Thyroid gland (tissue), 4 donors: ENCODE measurements at regions not wholly inside any gene's neighbourhood (a gene's known extent, or its start where the extent isn't known, plus 50 kb on each side); places are given as distances from the start of the nearest gene placed in this dataset.

Experiments
- DNase-seq, 2 donors: peaks; one replicate each; pipeline ENCODE4 v3.0.0-alpha.2; 2019
- H3K27ac ChIP-seq, 3 donors: fragments of 200-600 bp; sonication (generic); 1 replicate in 2 of 3; 2 replicates in 1 of 3; pipeline ENCODE4 v1.5.1; 2016 to 2019; ENCODE audit warnings: mild to moderate bottlenecking in 1 of 3, moderate library complexity in 1 of 3
- H3K27me3 ChIP-seq: fragments of 200-600 bp; sonication (generic); one replicate; pipeline ENCODE4 v1.5.1; 2019
- H3K36me3 ChIP-seq, 2 donors: fragments of 200-600 bp; sonication (generic); one replicate each; pipeline ENCODE4 v1.5.1; 2016 to 2019
- H3K4me1 ChIP-seq, 2 donors: fragments of 200-600 bp; sonication (generic); one replicate each; pipeline ENCODE4 v1.5.1; 2017 to 2019
- H3K4me3 ChIP-seq, 3 donors: fragments of 200-600 bp; sonication (generic); replicated peaks in 1 of 3; 1 replicate in 2 of 3; 2 replicates in 1 of 3; pipeline ENCODE4 v1.5.1; 2016; ENCODE audit warnings: mild to moderate bottlenecking in 1 of 3
- H3K9me3 ChIP-seq: fragments of 200-600 bp; sonication (generic); one replicate; pipeline ENCODE4 v1.5.1; 2017
- POLR2A ChIP-seq, 2 donors: fragments of 450-650 bp; IDR thresholded peaks; one replicate each; pipeline ENCODE4 v1.6.1; 2017; ENCODE audit warnings: antibody characterized with exemption in 2 of 2, mild to moderate bottlenecking in 2 of 2, moderate library complexity in 1 of 2
- WGBS, 2 donors: methylation state at CpG; one replicate each; pipeline ENCODE4 v1.1.5; 2017; 5-methylcytosine and 5-hydroxymethylcytosine counted together
- intact Hi-C: fragments of 100-400 bp; cut with DNase I; formaldehyde crosslinking; loops from one replicate; pipeline ENCODE4 v1.15.1; 2023
- TF ChIP-seq, protein P1 (sequence below), 6 experiments: fragments of 200-600 bp in 3 of 6; fragments of 450-650 bp in 3 of 6; sonication (generic) in 3 of 6; IDR thresholded peaks; one replicate each; pipeline ENCODE4 v1.5.1; 2016 to 2019; ENCODE audit warnings: antibody characterized with exemption in 6 of 6, mild to moderate bottlenecking in 2 of 6, inconsistent platforms in 1 of 6, moderate library complexity in 1 of 6

DNA sequence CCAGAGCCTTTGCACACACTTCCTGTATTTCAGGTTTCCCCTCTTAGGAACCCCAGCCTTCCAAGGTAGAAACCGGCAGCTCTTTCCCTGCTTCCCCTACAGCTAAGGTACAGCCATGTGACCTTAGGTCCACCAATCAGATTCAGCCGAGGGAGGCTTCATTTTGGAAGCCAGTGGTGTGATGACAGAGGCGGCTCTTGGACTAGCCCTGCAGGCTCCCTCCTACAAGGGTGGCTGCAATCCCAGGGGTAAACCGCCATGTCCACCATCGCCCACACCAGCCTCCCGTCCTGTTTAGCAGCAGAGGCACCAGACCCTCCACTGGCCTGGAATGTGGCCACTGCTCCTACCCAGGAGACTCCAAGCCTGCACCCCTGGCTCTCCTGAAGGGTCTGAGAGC lies 65.6 kb downstream of the SERPINA3 start:
- no peak overlapping the region for H3K27ac ChIP-seq
- H3K36me3 ChIP-seq: no peaks in the 10 kb centered on the region
- WGBS, 2 donors: 78 to 87% methylated on average over 6 of the region's 6 CpGs
- H3K9me3 ChIP-seq: no peaks in the 10 kb centered on the region
- TF ChIP-seq POLR2A (IDR thresholded peaks at IDR 0.05): no peak
- TF ChIP-seq, protein P1, sequence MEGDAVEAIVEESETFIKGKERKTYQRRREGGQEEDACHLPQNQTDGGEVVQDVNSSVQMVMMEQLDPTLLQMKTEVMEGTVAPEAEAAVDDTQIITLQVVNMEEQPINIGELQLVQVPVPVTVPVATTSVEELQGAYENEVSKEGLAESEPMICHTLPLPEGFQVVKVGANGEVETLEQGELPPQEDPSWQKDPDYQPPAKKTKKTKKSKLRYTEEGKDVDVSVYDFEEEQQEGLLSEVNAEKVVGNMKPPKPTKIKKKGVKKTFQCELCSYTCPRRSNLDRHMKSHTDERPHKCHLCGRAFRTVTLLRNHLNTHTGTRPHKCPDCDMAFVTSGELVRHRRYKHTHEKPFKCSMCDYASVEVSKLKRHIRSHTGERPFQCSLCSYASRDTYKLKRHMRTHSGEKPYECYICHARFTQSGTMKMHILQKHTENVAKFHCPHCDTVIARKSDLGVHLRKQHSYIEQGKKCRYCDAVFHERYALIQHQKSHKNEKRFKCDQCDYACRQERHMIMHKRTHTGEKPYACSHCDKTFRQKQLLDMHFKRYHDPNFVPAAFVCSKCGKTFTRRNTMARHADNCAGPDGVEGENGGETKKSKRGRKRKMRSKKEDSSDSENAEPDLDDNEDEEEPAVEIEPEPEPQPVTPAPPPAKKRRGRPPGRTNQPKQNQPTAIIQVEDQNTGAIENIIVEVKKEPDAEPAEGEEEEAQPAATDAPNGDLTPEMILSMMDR (IDR thresholded peaks at IDR 0.05): no peak
- intact Hi-C loops: no loop called here
- no peak overlapping the region for H3K4me3 ChIP-seq
- H3K4me1 ChIP-seq: no peaks in the 10 kb centered on the region
- no peak for DNase-seq
- no peaks in the 10 kb centered on the region for H3K27me3 ChIP-seq

DNA sequence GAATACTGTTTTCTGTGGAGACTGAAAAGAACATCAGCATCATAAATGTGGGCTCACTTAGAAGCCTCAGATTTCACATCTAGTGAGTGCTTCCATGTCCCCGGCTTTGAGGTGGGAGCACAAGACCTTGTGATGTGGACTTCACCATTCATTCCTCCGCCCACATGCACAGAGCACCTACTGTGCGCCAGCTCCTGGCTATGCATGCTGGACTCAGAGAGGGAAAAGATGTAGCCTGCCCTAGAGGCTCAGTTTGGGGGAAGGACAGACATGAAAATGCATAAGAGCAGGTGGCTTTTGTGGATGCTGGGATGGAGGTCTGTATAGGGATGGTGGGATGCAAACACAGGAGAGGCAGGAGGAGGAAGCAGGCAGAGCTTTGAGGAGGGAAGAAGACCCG lies 65.0 kb downstream of the SERPINA3 start:
- Histone ChIP-seq H3K9me3 (no peaks in the 10 kb centered on the region), H3K4me3 (no peak overlapping the region), H3K27ac (no peak overlapping the region), H3K4me1 (no peaks in the 10 kb centered on the region), H3K27me3 (no peaks in the 10 kb centered on the region), H3K36me3 (no peaks in the 10 kb centered on the region)
- TF ChIP-seq POLR2A (IDR thresholded peaks at IDR 0.05): no peak
- TF ChIP-seq, protein P1 (IDR thresholded peaks at IDR 0.05): no peak
- DNase-seq: no peak
- intact Hi-C loops: no loop called here
- WGBS, 2 donors: 75 to 85% methylated on average over 3 to 4 of the region's 4 CpGs

DNA sequence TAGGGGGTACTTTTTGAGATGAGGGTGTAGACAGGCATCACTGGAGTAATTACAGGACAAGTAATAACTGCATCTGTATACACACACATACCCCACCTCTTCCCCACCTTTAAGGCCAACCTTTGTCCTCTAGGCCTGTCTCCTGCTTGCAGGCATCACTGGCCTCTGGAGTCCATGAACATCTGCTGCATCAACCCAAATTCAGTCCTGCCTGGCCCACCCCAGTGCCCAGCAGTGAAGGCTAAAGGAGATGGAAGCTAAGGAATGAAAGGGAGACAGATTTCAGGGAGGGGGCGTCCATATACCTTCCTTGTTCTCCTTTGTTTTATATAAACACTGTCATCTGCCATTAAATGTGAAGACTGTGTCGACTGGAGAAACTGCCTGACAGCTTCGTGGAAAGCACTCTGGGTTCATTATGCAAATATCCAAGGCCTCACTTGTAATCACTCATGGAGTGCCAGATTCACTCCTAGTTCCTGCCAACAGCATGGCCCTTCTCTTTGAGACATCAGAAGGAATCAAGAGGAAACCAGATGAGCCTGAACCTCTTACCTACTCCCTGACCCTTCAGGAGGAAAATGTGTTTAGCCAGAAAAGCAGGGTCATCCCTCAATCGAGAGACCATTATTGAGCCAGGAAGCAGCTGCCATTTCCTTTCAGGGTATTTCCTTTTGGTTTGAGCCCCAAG lies 64.4 kb downstream of the SERPINA3 start:
- no peaks in the 10 kb centered on the region for H3K4me1 ChIP-seq
- H3K36me3 ChIP-seq: no peaks in the 10 kb centered on the region
- H3K27me3 ChIP-seq: no peaks in the 10 kb centered on the region
- H3K4me3 ChIP-seq: no peak overlapping the region
- 37 to 57% methylated on average over 4 of the region's 4 CpGs for WGBS, 2 donors
- TF ChIP-seq, protein P1 (IDR thresholded peaks at IDR 0.05): no peak
- no peak for TF ChIP-seq POLR2A (IDR thresholded peaks at IDR 0.05)
- intact Hi-C loops: no loop called here
- no peak overlapping the region for H3K27ac ChIP-seq
- H3K9me3 ChIP-seq: no peaks in the 10 kb centered on the region
- DNase-seq: no peak

DNA sequence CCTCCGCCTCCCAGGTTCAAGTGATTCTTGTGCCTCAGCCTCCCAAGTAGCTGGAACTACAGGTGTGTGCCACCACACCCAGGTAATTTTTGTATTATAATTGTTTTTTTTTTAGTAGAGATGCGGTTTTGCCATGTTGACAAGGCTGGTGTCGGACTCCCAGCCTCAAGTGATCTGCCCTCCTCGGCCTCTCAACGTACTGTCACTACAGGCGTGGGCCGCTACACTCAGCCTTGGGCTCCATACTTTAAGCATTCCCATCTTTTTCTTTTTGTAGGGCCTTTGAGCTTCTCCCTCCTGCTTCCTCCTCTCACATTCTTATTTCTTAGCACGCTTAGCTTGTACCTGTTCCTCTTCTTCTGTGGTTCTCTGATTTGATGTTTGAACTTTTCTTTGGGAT lies 62.8 kb downstream of the SERPINA3 start:
- intact Hi-C loops: no loop called here
- Histone ChIP-seq H3K27ac (no peak overlapping the region), H3K36me3 (no peaks in the 10 kb centered on the region), H3K27me3 (no peaks in the 10 kb centered on the region), H3K9me3 (no peaks in the 10 kb centered on the region), H3K4me1 (no peaks in the 10 kb centered on the region), H3K4me3 (no peak overlapping the region)
- no peak for DNase-seq
- no peak for TF ChIP-seq POLR2A (IDR thresholded peaks at IDR 0.05)
- TF ChIP-seq, protein P1 (IDR thresholded peaks at IDR 0.05): no peak
- WGBS, 2 donors: 96 to 98% methylated on average over 8 of the region's 8 CpGs

DNA sequence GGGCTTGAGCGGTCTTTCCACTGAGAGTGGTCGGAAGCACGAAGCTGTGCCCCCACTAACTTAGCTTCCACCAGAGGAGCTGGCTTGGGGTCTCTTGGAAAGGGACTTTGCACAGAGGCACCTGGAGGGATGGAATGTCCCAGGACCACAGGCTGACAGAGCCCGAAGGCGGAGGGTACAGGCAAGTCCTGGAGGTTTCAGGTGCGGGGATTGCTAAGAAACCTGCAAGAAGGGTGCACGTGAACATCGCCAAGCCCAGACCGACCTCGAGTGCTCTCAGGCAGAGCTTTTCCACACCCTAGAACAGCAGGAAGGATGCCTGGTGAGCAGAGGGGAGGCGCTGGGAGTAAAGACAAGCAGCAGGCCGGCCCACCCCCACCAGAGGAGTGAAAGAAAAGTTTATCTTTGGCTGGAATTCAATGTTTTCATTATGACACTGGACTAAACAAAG lies 61.6 kb downstream of the SERPINA3 start:
- TF ChIP-seq, protein P1 (IDR thresholded peaks at IDR 0.05): no peak
- no peak for TF ChIP-seq POLR2A (IDR thresholded peaks at IDR 0.05)
- 29 to 30% methylated on average over 12 of the region's 12 CpGs for WGBS, 2 donors

More for the DNA sequence above, 61.6 kb downstream of the SERPINA3 start:
- Histone ChIP-seq H3K4me3 (no peak overlapping the region), H3K27ac (no peak overlapping the region), H3K9me3 (no peaks in the 10 kb centered on the region), H3K27me3 (no peaks in the 10 kb centered on the region), H3K36me3 (no peaks in the 10 kb centered on the region), H3K4me1 (no peaks in the 10 kb centered on the region)
- DNase-seq: peak in 1 of 2 donors; percentile 15
- intact Hi-C loops: no loop called here
